GM21390 (cell line): ENCODE measurements at regions not wholly inside any gene's neighbourhood (a gene's known extent, or its start where the extent isn't known, plus 50 kb on each side); places are given as distances from the start of the nearest gene placed in this dataset.

ENCODE experiments used
- ATAC-seq: cut with Tn5 transposase; IDR thresholded peaks from one replicate; pipeline ENCODE4 v1.9.1; 2021; ENCODE audit not compliant: unreplicated experiment

DNA sequence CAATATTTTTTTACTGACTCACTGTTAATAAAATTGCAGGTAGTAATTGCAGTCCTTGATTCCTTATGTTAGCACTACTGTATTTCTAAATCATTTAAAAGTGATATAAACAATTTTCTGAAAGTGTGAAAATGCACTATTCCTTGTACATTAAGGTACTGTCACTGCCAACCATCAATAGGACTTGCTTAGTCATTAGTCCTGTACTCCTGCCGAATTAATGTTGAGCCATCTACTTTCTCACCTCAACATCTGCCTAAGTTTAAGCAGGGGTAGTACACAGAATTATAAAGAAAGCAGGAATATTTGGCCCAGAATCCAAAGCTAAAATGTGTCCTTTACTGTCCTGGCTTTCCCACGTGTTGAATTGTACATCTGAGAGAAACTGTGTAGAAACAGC is 87.0 kb upstream of the TRPC3 start:
- no peak for ATAC-seq

DNA sequence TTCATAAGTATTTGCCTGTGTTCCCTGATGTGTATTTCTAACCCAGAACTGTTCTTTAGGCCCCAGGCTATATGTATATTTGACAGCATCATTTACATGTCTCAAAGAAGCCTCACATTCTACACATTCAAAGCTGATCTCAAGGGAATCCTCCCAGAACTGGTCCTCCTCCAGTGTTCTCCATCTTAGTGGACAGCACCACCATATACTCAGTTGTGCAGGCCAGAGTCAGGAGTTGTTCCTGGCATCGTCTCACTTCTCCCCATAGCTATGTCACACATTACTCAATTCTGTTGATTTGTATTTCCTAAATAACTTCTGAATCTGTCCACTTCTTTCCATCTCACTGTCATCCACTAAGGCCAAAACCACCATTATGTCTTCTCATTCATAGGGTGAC is 82.8 kb upstream of the TRPC3 start:
- no peak for ATAC-seq

GRCh38 chr4:122027203-122027602 is 75.3 kb upstream of the TRPC3 start:
- no peak for ATAC-seq

GRCh38 chr4:122017296-122017695 is 65.4 kb upstream of the TRPC3 start:
- no peak for ATAC-seq

- ATAC-seq = no peak
Measured at GRCh38 chr4:122015203-122015602, 63.3 kb upstream of the TRPC3 start.

GRCh38 chr4:122012735-122013134 is 60.9 kb upstream of the TRPC3 start:
- no peak for ATAC-seq

GRCh38 chr4:122010610-122011009 is 58.8 kb upstream of the TRPC3 start:
- ATAC-seq = no peak

DNA sequence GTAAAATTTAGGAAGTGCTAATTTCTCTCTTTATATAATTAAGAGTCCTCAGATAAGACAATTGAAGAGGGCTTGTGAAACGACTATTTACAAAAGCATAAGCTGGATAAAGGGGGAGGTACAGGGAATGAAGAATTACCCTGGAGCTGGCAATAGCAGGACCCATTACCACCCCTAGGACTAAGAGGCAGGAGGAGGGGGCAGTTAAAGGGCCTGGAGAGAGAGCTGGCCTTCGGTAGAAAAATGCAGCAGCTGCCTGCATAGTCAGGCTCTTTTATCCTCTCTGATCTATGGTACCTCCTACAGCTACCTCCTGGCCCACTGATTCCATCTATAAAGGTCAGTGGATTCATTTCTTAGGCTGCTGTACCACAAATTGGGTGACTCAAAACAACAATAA is 57.7 kb upstream of the TRPC3 start:
- no peak for ATAC-seq

- no peak for ATAC-seq
Measured at GRCh38 chr4:122007016-122007415, 55.2 kb upstream of the TRPC3 start.

GRCh38 chr4:122005064-122005755 is 53.4 kb upstream of the TRPC3 start:
- no peak for ATAC-seq

- peak; percentile 79 for ATAC-seq
Measured at GRCh38 chr4:122003335-122003734, 51.5 kb upstream of the TRPC3 start.
